ENCODE measurements at regions not wholly inside any gene's neighbourhood (a gene's known extent, or its start where the extent isn't known, plus 50 kb on each side); places are given as distances from the start of the nearest gene placed in this dataset.

DNA sequence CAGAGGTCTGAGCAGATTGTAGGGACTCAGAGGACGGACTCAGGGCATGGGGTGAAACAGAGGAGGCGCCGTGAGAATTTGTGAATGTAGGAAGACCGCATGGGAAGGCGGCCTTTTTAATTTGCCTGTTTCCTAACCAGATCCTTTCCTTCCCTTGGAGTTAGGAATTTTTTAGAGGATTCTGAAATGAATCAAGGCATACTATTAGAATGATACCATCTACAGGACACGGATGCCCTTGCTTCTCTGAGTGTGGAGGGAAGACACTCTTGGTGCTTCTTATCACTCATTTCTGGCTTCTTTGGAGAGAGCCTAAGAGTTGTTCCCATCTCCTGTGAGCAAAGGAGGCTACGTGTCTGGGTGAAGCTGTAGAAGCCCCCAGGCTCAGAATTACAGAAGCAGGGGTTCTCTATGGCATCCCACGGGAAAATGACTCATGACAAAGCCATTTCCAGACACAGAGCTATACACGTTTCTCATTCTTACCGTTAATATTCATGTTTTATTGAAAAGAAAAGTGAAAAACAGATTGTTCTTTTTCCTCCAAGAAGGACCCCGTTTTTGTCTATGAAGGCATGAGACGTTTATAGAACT, 148.5 kb downstream of the EDN3 start:
- no peak for DNase-seq (ENCODE audit: low read depth)
- TF ChIP-seq, protein P1, sequence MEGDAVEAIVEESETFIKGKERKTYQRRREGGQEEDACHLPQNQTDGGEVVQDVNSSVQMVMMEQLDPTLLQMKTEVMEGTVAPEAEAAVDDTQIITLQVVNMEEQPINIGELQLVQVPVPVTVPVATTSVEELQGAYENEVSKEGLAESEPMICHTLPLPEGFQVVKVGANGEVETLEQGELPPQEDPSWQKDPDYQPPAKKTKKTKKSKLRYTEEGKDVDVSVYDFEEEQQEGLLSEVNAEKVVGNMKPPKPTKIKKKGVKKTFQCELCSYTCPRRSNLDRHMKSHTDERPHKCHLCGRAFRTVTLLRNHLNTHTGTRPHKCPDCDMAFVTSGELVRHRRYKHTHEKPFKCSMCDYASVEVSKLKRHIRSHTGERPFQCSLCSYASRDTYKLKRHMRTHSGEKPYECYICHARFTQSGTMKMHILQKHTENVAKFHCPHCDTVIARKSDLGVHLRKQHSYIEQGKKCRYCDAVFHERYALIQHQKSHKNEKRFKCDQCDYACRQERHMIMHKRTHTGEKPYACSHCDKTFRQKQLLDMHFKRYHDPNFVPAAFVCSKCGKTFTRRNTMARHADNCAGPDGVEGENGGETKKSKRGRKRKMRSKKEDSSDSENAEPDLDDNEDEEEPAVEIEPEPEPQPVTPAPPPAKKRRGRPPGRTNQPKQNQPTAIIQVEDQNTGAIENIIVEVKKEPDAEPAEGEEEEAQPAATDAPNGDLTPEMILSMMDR (conservative IDR thresholded peaks at IDR 0.05; ENCODE audit: low read depth, low read length), result no peak
- H3K4me3 ChIP-seq (ENCODE audit: low read depth, low read length), result no peak overlapping the region

DNA sequence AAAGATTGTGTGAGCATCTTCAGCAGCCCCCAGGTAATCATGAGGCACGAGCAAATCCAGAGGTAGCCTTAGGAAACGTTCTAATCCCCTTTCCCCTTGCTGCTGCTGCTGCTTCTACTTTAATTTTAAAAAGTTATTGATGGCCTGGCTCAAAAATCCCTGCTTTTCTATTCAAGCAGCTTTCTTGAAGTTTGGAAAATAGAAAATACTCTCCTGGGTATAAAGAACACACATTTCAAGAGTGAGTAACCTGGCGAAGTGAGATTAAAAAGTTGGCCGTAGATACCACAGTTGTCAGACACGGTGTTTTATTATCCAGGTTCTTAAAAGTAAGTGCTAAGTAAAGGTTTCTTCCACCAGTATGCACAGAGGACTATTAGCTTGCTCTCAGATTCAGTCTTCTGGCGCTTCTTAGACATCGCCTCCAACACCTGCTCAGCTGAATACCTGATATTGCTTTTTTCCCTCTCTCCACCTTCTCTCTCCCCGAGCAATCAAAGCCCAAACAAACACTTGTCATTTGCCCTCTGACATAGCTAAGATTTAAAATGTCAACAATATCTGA, 150.7 kb downstream of the EDN3 start:
- no peak overlapping the region for H3K4me3 ChIP-seq (ENCODE audit: low read depth, low read length)
- DNase-seq (ENCODE audit: low read depth), result no peak
- TF ChIP-seq, protein P1 (conservative IDR thresholded peaks at IDR 0.05; ENCODE audit: low read depth, low read length), result no peak

DNA sequence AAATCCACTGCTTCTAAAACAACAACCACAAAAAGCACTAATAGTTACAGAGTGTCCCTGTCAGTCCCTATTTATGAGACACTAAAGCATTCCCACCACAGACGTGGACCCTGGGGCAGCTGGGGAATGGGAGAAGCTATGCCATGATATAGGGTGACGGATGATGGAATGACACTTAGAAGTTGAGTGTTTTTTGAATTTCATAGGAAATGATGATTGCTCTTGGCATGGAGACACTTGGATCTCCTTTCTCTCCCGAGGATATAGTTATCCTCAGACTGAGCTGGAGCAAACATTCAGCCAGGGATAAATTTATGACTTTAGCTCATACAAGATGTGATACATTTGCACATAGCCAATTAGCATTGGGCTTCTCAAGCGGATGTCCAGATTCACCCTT, 151.2 kb downstream of the EDN3 start:
- H3K4me3 ChIP-seq (ENCODE audit: low read depth, low read length), result no peak overlapping the region
- no peak for DNase-seq (ENCODE audit: low read depth)
- TF ChIP-seq, protein P1 (conservative IDR thresholded peaks at IDR 0.05; ENCODE audit: low read depth, low read length), result no peak

DNA sequence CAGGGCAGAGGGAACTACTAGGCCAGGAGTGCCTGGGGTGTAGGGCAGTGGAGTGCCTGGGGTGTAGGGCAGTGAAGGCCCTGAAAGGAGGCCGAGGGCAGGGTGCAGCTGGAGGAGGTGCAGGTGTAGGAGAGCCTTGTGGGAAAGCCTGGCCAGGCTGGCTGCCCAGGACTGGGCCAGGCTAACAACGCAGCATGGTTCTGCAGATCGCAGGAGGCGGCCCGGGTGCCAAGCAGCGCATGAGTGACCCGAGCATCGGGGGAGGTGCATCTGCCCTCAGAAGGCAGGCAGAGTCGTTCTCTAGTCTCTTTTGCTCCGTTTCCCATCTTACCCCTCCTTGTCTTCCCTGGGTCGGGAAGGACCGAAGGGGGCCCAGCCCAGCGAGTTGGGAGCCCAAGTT, 151.5 kb upstream of the PHACTR3 start:
- no peak for DNase-seq (ENCODE audit: low read depth)
- TF ChIP-seq, protein P1 (conservative IDR thresholded peaks at IDR 0.05; ENCODE audit: low read depth, low read length), result no peak
- no peak overlapping the region for H3K4me3 ChIP-seq (ENCODE audit: low read depth, low read length)

DNA sequence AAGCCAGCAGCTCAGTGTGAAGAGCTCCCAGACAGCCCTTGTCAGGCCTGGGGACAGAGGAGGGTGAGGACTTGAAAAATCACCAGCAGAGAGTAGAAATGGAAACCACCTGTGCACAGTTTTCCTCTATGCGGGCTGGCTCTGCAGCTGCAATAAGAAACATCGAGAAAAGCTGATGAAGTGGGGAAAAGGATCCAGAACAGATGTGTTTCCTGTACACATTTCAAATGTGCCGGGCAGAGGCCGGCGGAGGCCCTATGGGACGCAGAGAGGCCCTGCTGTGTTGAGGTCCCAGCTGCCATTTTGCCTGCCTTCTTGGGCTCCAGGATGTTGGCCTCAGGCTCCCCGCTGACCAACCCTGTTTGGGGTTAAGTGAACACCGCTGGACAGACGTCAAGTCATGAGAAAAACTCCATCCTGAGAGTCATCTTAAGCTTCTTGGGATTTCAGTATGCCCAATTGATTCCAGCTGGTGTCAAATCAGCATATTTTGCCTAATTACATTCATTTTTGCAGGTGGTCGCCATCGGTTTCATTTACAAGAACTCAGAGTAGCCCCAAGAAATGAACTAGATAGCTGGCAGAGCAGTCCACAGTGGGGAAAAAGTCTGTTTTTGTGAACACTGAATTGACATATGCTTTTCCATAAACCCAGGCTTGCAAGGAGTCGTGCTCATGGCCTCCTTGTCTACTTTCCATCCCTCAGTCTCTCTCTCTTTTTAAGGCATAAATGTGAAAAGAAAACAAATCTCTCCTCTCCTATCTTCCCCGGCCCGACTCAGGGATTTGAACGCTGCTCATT, 150.4 kb upstream of the PHACTR3 start:
- no peak for DNase-seq (ENCODE audit: low read depth)
- H3K4me3 ChIP-seq (ENCODE audit: low read depth, low read length), result no peak overlapping the region
- TF ChIP-seq, protein P1 (conservative IDR thresholded peaks at IDR 0.05; ENCODE audit: low read depth, low read length), result no peak

DNA sequence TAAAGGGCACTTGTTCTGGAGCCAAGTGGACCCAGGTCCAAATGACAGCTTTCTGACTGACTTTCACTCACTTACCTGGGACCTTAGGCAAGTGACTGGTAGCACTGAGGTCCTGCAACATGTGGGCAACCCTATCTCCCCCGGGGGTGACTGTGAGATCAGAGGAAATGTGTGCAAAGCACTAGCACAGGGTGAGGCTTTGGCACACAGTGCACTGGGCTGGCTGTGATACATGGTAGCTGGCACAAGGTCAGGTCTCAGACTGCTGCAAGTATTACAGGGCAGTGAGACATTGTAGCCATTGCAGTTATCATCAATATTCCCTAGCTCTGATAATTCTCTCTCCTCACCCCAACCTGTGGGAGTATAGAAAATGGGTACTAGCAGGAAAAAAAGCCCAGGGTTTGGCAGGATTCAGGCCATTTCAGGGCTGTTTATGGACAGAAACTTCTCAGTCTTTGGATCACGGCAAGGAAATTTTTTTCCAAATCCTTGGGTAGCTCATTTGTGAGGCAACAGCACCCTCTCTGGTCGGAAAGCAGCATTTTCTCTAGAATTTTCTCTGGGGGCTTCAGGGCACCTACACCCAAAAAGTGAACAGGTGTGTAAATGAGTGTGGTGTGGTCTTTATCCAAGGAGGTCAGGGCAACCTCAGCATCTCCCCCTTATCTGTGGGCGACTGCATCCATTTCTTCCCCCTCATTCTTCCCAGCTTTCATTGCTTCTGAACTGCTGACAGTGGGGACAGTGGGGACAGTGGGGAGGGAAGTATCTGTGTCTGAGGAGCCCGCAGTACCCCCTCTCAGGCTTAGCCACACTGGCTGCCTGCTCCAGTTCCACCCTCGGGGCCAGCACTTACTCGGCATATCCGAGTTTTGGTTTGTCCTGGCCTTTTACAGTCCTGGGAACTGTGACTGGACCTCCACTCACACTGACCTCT, 148.7 kb upstream of the PHACTR3 start:
- peak; percentile 16 for DNase-seq (ENCODE audit: low read depth)
- TF ChIP-seq, protein P1 (conservative IDR thresholded peaks at IDR 0.05; ENCODE audit: low read depth, low read length), result peak; percentile 58

More for the DNA sequence above, 148.7 kb upstream of the PHACTR3 start:
- H3K4me3 ChIP-seq (ENCODE audit: low read depth, low read length), result no peak overlapping the region
